HFFc6 (cell line): ENCODE measurements at regions not wholly inside any gene's neighbourhood (a gene's known extent, or its start where the extent isn't known, plus 50 kb on each side); places are given as distances from the start of the nearest gene placed in this dataset.

Experiments
- DNase-seq: peaks from one replicate; pipeline ENCODE4 v3.0.0-alpha.2; 2018
- H3K27ac Mint-ChIP-seq: 2 replicates; pipeline ENCODE4 v1.8.0; 2020; ENCODE audit warnings: mild to moderate bottlenecking, mixed read lengths
- H3K27me3 Mint-ChIP-seq: 2 replicates; pipeline ENCODE4 v1.8.0; 2021; ENCODE audit warnings: mild to moderate bottlenecking, moderate library complexity, mixed read lengths; ENCODE audit not compliant: insufficient read depth
- H3K36me3 Mint-ChIP-seq: 2 replicates; pipeline ENCODE4 v1.8.0; 2021; ENCODE audit warnings: low read depth, mixed read lengths
- H3K4me1 Mint-ChIP-seq: 2 replicates; pipeline ENCODE4 v1.8.0; 2020; ENCODE audit warnings: low read depth, mixed read lengths
- H3K4me3 Mint-ChIP-seq: 2 replicates; pipeline ENCODE4 v1.8.0; 2020; ENCODE audit warnings: mild to moderate bottlenecking, moderate library complexity, mixed read lengths
- H3K9me3 Mint-ChIP-seq: 2 replicates; pipeline ENCODE4 v1.8.0; 2020; ENCODE audit warnings: mild to moderate bottlenecking, mixed read lengths
- CTCF ChIP-seq: fragments of 200-600 bp; sonication (generic); IDR thresholded peaks from 2 replicates; pipeline ENCODE4 v1.5.0; 2021; ENCODE audit warnings: antibody characterized with exemption, mild to moderate bottlenecking

GRCh38 chr2:216575465-216575864 lies 57.8 kb upstream of the IGFBP2 start:
- DNase-seq: no peak
- peaks cover 34% of the 10 kb centered on the region for H3K27me3 Mint-ChIP-seq
- no peak overlapping the region for H3K27ac Mint-ChIP-seq
- no peaks in the 10 kb centered on the region for H3K36me3 Mint-ChIP-seq
- no peak for TF ChIP-seq CTCF
- H3K4me3 Mint-ChIP-seq: no peak overlapping the region
- no peaks in the 10 kb centered on the region for H3K9me3 Mint-ChIP-seq
- peaks cover 24% of the 10 kb centered on the region for H3K4me1 Mint-ChIP-seq

GRCh38 chr2:216576616-216577015 lies 56.6 kb upstream of the IGFBP2 start:
- DNase-seq: no peak
- Mint-ChIP-seq H3K9me3 (no peaks in the 10 kb centered on the region), H3K36me3 (no peaks in the 10 kb centered on the region), H3K27ac (no peak overlapping the region), H3K27me3 (peaks cover 37% of the 10 kb centered on the region), H3K4me1 (peaks cover 24% of the 10 kb centered on the region), H3K4me3 (no peak overlapping the region)
- no peak for TF ChIP-seq CTCF

GRCh38 chr2:216578325-216578724 lies 54.9 kb upstream of the IGFBP2 start:
- no peak overlapping the region for H3K4me3 Mint-ChIP-seq
- H3K9me3 Mint-ChIP-seq: no peaks in the 10 kb centered on the region
- no peak overlapping the region for H3K27ac Mint-ChIP-seq
- H3K4me1 Mint-ChIP-seq: peaks cover 31% of the 10 kb centered on the region
- H3K36me3 Mint-ChIP-seq: no peaks in the 10 kb centered on the region
- no peak for TF ChIP-seq CTCF
- peaks cover 46% of the 10 kb centered on the region for H3K27me3 Mint-ChIP-seq
- DNase-seq: no peak

GRCh38 chr2:216583147-216583546 lies 50.1 kb upstream of the IGFBP2 start:
- no peak overlapping the region for H3K27ac Mint-ChIP-seq

More at GRCh38 chr2:216583147-216583546, 50.1 kb upstream of the IGFBP2 start:
- Mint-ChIP-seq H3K9me3 (peaks cover 3% of the 10 kb centered on the region; the same call in 1 of the 2 replicates), H3K36me3 (no peaks in the 10 kb centered on the region), H3K4me3 (no peak overlapping the region), H3K4me1 (peaks cover 15% of the 10 kb centered on the region), H3K27me3 (peaks cover 59% of the 10 kb centered on the region)
- DNase-seq: peak; percentile 60
- TF ChIP-seq CTCF: no peak
